Stimulated activated naive CD8-positive, alpha-beta T cell treated with anti-CD3 and anti-CD28 coated beads, Interleukin-15, Interleukin-2, amounts not matched to agents 100 ng/mL and 50 ng/mL, for 24 hours (primary cell): ENCODE measurements at regions not wholly inside any gene's neighbourhood (a gene's known extent, or its start where the extent isn't known, plus 50 kb on each side); places are given as distances from the start of the nearest gene placed in this dataset.

ENCODE experiments used
- H3K27ac Mint-ChIP-seq: one replicate; pipeline ENCODE4 v1.8.0; 2021; ENCODE audit warnings: mild to moderate bottlenecking, mixed read lengths
- H3K27me3 Mint-ChIP-seq: one replicate; pipeline ENCODE4 v1.8.0; 2021; ENCODE audit warnings: mixed read lengths
- H3K36me3 Mint-ChIP-seq: one replicate; pipeline ENCODE4 v1.8.0; 2021; ENCODE audit warnings: low read depth, mixed read lengths
- H3K4me1 Mint-ChIP-seq: one replicate; pipeline ENCODE4 v1.8.0; 2021; ENCODE audit warnings: low read depth, mixed read lengths
- H3K4me3 Mint-ChIP-seq: one replicate; pipeline ENCODE4 v1.8.0; 2021; ENCODE audit warnings: mild to moderate bottlenecking, mixed read lengths
- H3K9me3 Mint-ChIP-seq: one replicate; pipeline ENCODE4 v1.8.0; 2021; ENCODE audit warnings: mixed read lengths

GRCh38 chr17:5780476-5780875, 196.2 kb upstream of the NLRP1 start:
- Mint-ChIP-seq H3K36me3 (no peaks in the 10 kb centered on the region), H3K27me3 (peaks cover 28% of the 10 kb centered on the region), H3K27ac (no peak overlapping the region), H3K4me3 (no peak overlapping the region), H3K9me3 (peaks cover 6% of the 10 kb centered on the region), H3K4me1 (no peaks in the 10 kb centered on the region)

- H3K27me3 Mint-ChIP-seq: peaks cover 25% of the 10 kb centered on the region
- H3K4me1 Mint-ChIP-seq: no peaks in the 10 kb centered on the region
- H3K36me3 Mint-ChIP-seq: no peaks in the 10 kb centered on the region
- peaks cover 6% of the 10 kb centered on the region for H3K9me3 Mint-ChIP-seq
- no peak overlapping the region for H3K4me3 Mint-ChIP-seq
- H3K27ac Mint-ChIP-seq: no peak overlapping the region
Observed at GRCh38 chr17:5781236-5781927, 197.1 kb upstream of the NLRP1 start.

- H3K27me3 Mint-ChIP-seq: peaks cover 16% of the 10 kb centered on the region
- no peaks in the 10 kb centered on the region for H3K4me1 Mint-ChIP-seq
- H3K36me3 Mint-ChIP-seq: no peaks in the 10 kb centered on the region
- peaks cover 6% of the 10 kb centered on the region for H3K9me3 Mint-ChIP-seq
- no peak overlapping the region for H3K4me3 Mint-ChIP-seq
- H3K27ac Mint-ChIP-seq: no peak overlapping the region
Observed at GRCh38 chr17:5783269-5783668, 199.0 kb upstream of the NLRP1 start.

GRCh38 chr17:5783851-5784250, 199.5 kb upstream of the NLRP1 start:
- H3K27me3 Mint-ChIP-seq: peaks cover 18% of the 10 kb centered on the region
- H3K9me3 Mint-ChIP-seq: peaks cover 6% of the 10 kb centered on the region
- H3K36me3 Mint-ChIP-seq: no peaks in the 10 kb centered on the region
- H3K4me3 Mint-ChIP-seq: no peak overlapping the region
- H3K27ac Mint-ChIP-seq: no peak overlapping the region
- H3K4me1 Mint-ChIP-seq: no peaks in the 10 kb centered on the region

GRCh38 chr17:5784791-5785190, 200.5 kb upstream of the NLRP1 start:
- no peaks in the 10 kb centered on the region for H3K36me3 Mint-ChIP-seq
- H3K27me3 Mint-ChIP-seq: peaks cover 20% of the 10 kb centered on the region
- no peak overlapping the region for H3K27ac Mint-ChIP-seq
- H3K4me1 Mint-ChIP-seq: no peaks in the 10 kb centered on the region
- H3K9me3 Mint-ChIP-seq: peaks cover 6% of the 10 kb centered on the region
- H3K4me3 Mint-ChIP-seq: no peak overlapping the region

GRCh38 chr17:5785338-5785737, 201.0 kb upstream of the NLRP1 start:
- Mint-ChIP-seq H3K9me3 (peaks cover 6% of the 10 kb centered on the region), H3K27me3 (peaks cover 25% of the 10 kb centered on the region), H3K27ac (no peak overlapping the region), H3K36me3 (no peaks in the 10 kb centered on the region), H3K4me1 (no peaks in the 10 kb centered on the region), H3K4me3 (no peak overlapping the region)

- Mint-ChIP-seq H3K27ac (no peak overlapping the region), H3K4me1 (no peaks in the 10 kb centered on the region), H3K36me3 (no peaks in the 10 kb centered on the region), H3K9me3 (peaks cover 6% of the 10 kb centered on the region), H3K4me3 (no peak overlapping the region), H3K27me3 (peaks cover 24% of the 10 kb centered on the region)
Observed at GRCh38 chr17:5785867-5786509, 201.7 kb upstream of the NLRP1 start.

- peaks cover 6% of the 10 kb centered on the region for H3K9me3 Mint-ChIP-seq
- no peaks in the 10 kb centered on the region for H3K4me1 Mint-ChIP-seq
- no peak overlapping the region for H3K27ac Mint-ChIP-seq
- peaks cover 28% of the 10 kb centered on the region for H3K27me3 Mint-ChIP-seq
- H3K4me3 Mint-ChIP-seq: no peak overlapping the region
- no peaks in the 10 kb centered on the region for H3K36me3 Mint-ChIP-seq
Observed at GRCh38 chr17:5786510-5786875, 202.2 kb upstream of the NLRP1 start.

- Mint-ChIP-seq H3K4me1 (no peaks in the 10 kb centered on the region), H3K27ac (no peak overlapping the region), H3K36me3 (no peaks in the 10 kb centered on the region), H3K9me3 (peaks cover 14% of the 10 kb centered on the region), H3K27me3 (peaks cover 42% of the 10 kb centered on the region), H3K4me3 (no peak overlapping the region)
Observed at GRCh38 chr17:5788266-5788900, 204.1 kb upstream of the NLRP1 start.

GRCh38 chr17:5789528-5789927, 205.2 kb upstream of the NLRP1 start:
- Mint-ChIP-seq H3K27ac (no peak overlapping the region), H3K36me3 (no peaks in the 10 kb centered on the region), H3K4me1 (no peaks in the 10 kb centered on the region), H3K4me3 (no peak overlapping the region), H3K9me3 (peaks cover 10% of the 10 kb centered on the region), H3K27me3 (peaks cover 39% of the 10 kb centered on the region)

GRCh38 chr17:5793157-5793556, 208.8 kb upstream of the NLRP1 start:
- Mint-ChIP-seq H3K9me3 (peaks cover 10% of the 10 kb centered on the region), H3K36me3 (no peaks in the 10 kb centered on the region), H3K4me3 (no peak overlapping the region), H3K27ac (no peak overlapping the region), H3K27me3 (peaks cover 53% of the 10 kb centered on the region), H3K4me1 (no peaks in the 10 kb centered on the region)

- peaks cover 10% of the 10 kb centered on the region for H3K9me3 Mint-ChIP-seq
- H3K4me1 Mint-ChIP-seq: no peaks in the 10 kb centered on the region
- no peaks in the 10 kb centered on the region for H3K36me3 Mint-ChIP-seq
- peaks cover 49% of the 10 kb centered on the region for H3K27me3 Mint-ChIP-seq
- no peak overlapping the region for H3K4me3 Mint-ChIP-seq
- H3K27ac Mint-ChIP-seq: no peak overlapping the region
Observed at GRCh38 chr17:5793899-5794298, 209.6 kb upstream of the NLRP1 start.

- Mint-ChIP-seq H3K36me3 (no peaks in the 10 kb centered on the region), H3K27ac (no peak overlapping the region), H3K4me1 (no peaks in the 10 kb centered on the region), H3K4me3 (no peak overlapping the region), H3K9me3 (peaks cover 10% of the 10 kb centered on the region), H3K27me3 (peaks cover 53% of the 10 kb centered on the region)
Observed at GRCh38 chr17:5794385-5794784, 210.1 kb upstream of the NLRP1 start.

GRCh38 chr17:5794881-5795506, 210.7 kb upstream of the NLRP1 start:
- H3K4me3 Mint-ChIP-seq: no peak overlapping the region
- H3K9me3 Mint-ChIP-seq: peaks cover 10% of the 10 kb centered on the region
- no peaks in the 10 kb centered on the region for H3K36me3 Mint-ChIP-seq
- H3K27ac Mint-ChIP-seq: no peak overlapping the region
- H3K4me1 Mint-ChIP-seq: no peaks in the 10 kb centered on the region
- peaks cover 50% of the 10 kb centered on the region for H3K27me3 Mint-ChIP-seq

GRCh38 chr17:5797447-5798050, 213.2 kb upstream of the NLRP1 start:
- peaks cover 39% of the 10 kb centered on the region for H3K27me3 Mint-ChIP-seq
- no peaks in the 10 kb centered on the region for H3K36me3 Mint-ChIP-seq
- H3K9me3 Mint-ChIP-seq: peaks cover 5% of the 10 kb centered on the region
- no peak overlapping the region for H3K27ac Mint-ChIP-seq
- no peaks in the 10 kb centered on the region for H3K4me1 Mint-ChIP-seq
- H3K4me3 Mint-ChIP-seq: no peak overlapping the region
